Skeletal muscle satellite cell (primary cell): ENCODE measurements at regions not wholly inside any gene's neighbourhood (a gene's known extent, or its start where the extent isn't known, plus 50 kb on each side); places are given as distances from the start of the nearest gene placed in this dataset.
"Not testable (repeated sequence)": the region's sequence is repeated elsewhere in the genome, so short reads cannot be mapped to it uniquely, and the experiment has no call there.

Source experiments
- H3K27me3 ChIP-seq: 2 replicates; pipeline ENCODE4 v1.7.0; 2013; ENCODE audit warnings: low read length; ENCODE audit not compliant: control insufficient read depth, insufficient read depth
- H3K36me3 ChIP-seq: 2 replicates; pipeline ENCODE4 v1.7.0; 2013; ENCODE audit warnings: mild to moderate bottlenecking, control low read depth, low read length; ENCODE audit not compliant: insufficient read depth
- H3K4me1 ChIP-seq: 2 replicates; pipeline ENCODE4 v1.7.0; 2013; ENCODE audit warnings: low read length; ENCODE audit not compliant: control insufficient read depth, insufficient read depth
- H3K4me2 ChIP-seq: 2 replicates; pipeline ENCODE4 v1.7.0; 2013; ENCODE audit warnings: mild to moderate bottlenecking, low read length
- H3K4me3 ChIP-seq: 2 replicates; pipeline ENCODE4 v1.7.0; 2013; ENCODE audit warnings: low read length
- H3K9ac ChIP-seq: 2 replicates; pipeline ENCODE4 v1.7.0; 2013; ENCODE audit warnings: mild to moderate bottlenecking, low read depth, low read length, moderate library complexity
- H3K9me3 ChIP-seq: replicated peaks from 2 replicates; pipeline ENCODE4 v1.7.0; 2013; ENCODE audit warnings: mild to moderate bottlenecking, control low read depth, low read length

GRCh38 chr7:54940748-54941147, 78.1 kb upstream of the EGFR start:
- Histone ChIP-seq H3K9ac (no peak overlapping the region), H3K9me3 (no peaks in the 10 kb centered on the region), H3K4me1 (peaks cover 10% of the 10 kb centered on the region), H3K4me2 (no peak overlapping the region), H3K36me3 (no peaks in the 10 kb centered on the region), H3K27me3 (no peaks in the 10 kb centered on the region), H3K4me3 (no peak overlapping the region)

GRCh38 chr7:54944179-54944578, 74.6 kb upstream of the EGFR start:
- no peaks in the 10 kb centered on the region for H3K27me3 ChIP-seq
- no peak overlapping the region for H3K9ac ChIP-seq
- H3K9me3 ChIP-seq, result no peaks in the 10 kb centered on the region
- no peaks in the 10 kb centered on the region for H3K36me3 ChIP-seq
- no peak overlapping the region for H3K4me3 ChIP-seq
- peak overlapping the region; percentile 38 for H3K4me2 ChIP-seq
- peaks cover 10% of the 10 kb centered on the region for H3K4me1 ChIP-seq

GRCh38 chr7:54946271-54946670, 72.5 kb upstream of the EGFR start:
- Histone ChIP-seq H3K4me1 (peaks cover 10% of the 10 kb centered on the region), H3K27me3 (no peaks in the 10 kb centered on the region), H3K9ac (no peak overlapping the region), H3K9me3 (no peaks in the 10 kb centered on the region), H3K4me3 (no peak overlapping the region), H3K36me3 (no peaks in the 10 kb centered on the region), H3K4me2 (no peak overlapping the region)

GRCh38 chr7:54946764-54947163, 72.1 kb upstream of the EGFR start:
- Histone ChIP-seq H3K4me3 (no peak overlapping the region), H3K4me1 (peaks cover 10% of the 10 kb centered on the region), H3K9me3 (no peaks in the 10 kb centered on the region), H3K36me3 (no peaks in the 10 kb centered on the region), H3K4me2 (no peak overlapping the region), H3K27me3 (no peaks in the 10 kb centered on the region), H3K9ac (no peak overlapping the region)

- H3K27me3 ChIP-seq, result no peaks in the 10 kb centered on the region
- peaks cover 10% of the 10 kb centered on the region for H3K4me1 ChIP-seq
- no peak overlapping the region for H3K9ac ChIP-seq
- H3K4me3 ChIP-seq, result no peak overlapping the region
- H3K36me3 ChIP-seq, result no peaks in the 10 kb centered on the region
- no peak overlapping the region for H3K4me2 ChIP-seq
- no peaks in the 10 kb centered on the region for H3K9me3 ChIP-seq
These were observed 71.6 kb upstream of the EGFR start for GRCh38 chr7:54947266-54947665.

GRCh38 chr7:54949514-54949913, 69.3 kb upstream of the EGFR start:
- H3K4me1 ChIP-seq, H3K36me3 ChIP-seq, H3K9me3 ChIP-seq: not testable (repeated sequence)

GRCh38 chr7:54955296-54955695, 63.5 kb upstream of the EGFR start:
- Histone ChIP-seq H3K9ac (no peak overlapping the region), H3K4me2 (no peak overlapping the region)

More at GRCh38 chr7:54949514-54949913, 69.3 kb upstream of the EGFR start:
- not testable (repeated sequence) for H3K4me2 ChIP-seq, H3K27me3 ChIP-seq, H3K9ac ChIP-seq, H3K4me3 ChIP-seq

GRCh38 chr7:54955696-54956420, 63.0 kb upstream of the EGFR start:
- H3K4me3 ChIP-seq, result no peak overlapping the region
- no peaks in the 10 kb centered on the region for H3K9me3 ChIP-seq
- H3K4me2 ChIP-seq, result no peak overlapping the region
- no peaks in the 10 kb centered on the region for H3K27me3 ChIP-seq
- H3K36me3 ChIP-seq, result no peaks in the 10 kb centered on the region
- peaks cover 8% of the 10 kb centered on the region for H3K4me1 ChIP-seq
- no peak overlapping the region for H3K9ac ChIP-seq

More at GRCh38 chr7:54955296-54955695, 63.5 kb upstream of the EGFR start:
- Histone ChIP-seq H3K4me1 (peaks cover 5% of the 10 kb centered on the region), H3K4me3 (no peak overlapping the region), H3K36me3 (no peaks in the 10 kb centered on the region), H3K9me3 (no peaks in the 10 kb centered on the region), H3K27me3 (no peaks in the 10 kb centered on the region)

GRCh38 chr7:54956865-54957264, 62.0 kb upstream of the EGFR start:
- H3K27me3 ChIP-seq, result no peaks in the 10 kb centered on the region
- H3K9ac ChIP-seq, result no peak overlapping the region
- H3K4me1 ChIP-seq, result peaks cover 14% of the 10 kb centered on the region
- H3K36me3 ChIP-seq, result no peaks in the 10 kb centered on the region
- H3K4me2 ChIP-seq, result no peak overlapping the region
- no peaks in the 10 kb centered on the region for H3K9me3 ChIP-seq
- H3K4me3 ChIP-seq, result no peak overlapping the region

GRCh38 chr7:54960517-54960916, 58.3 kb upstream of the EGFR start:
- Histone ChIP-seq H3K4me2 (no peak overlapping the region), H3K27me3 (no peaks in the 10 kb centered on the region), H3K9me3 (no peaks in the 10 kb centered on the region), H3K4me3 (no peak overlapping the region), H3K36me3 (no peaks in the 10 kb centered on the region), H3K9ac (no peak overlapping the region), H3K4me1 (peaks cover 17% of the 10 kb centered on the region)

- H3K4me3 ChIP-seq, result no peak overlapping the region
- no peak overlapping the region for H3K4me2 ChIP-seq
- no peak overlapping the region for H3K9ac ChIP-seq
- H3K9me3 ChIP-seq, result no peaks in the 10 kb centered on the region
- no peaks in the 10 kb centered on the region for H3K36me3 ChIP-seq
- H3K4me1 ChIP-seq, result peaks cover 12% of the 10 kb centered on the region
- H3K27me3 ChIP-seq, result no peaks in the 10 kb centered on the region
These were observed 57.4 kb upstream of the EGFR start for GRCh38 chr7:54961391-54961790.

- H3K4me3 ChIP-seq, result no peak overlapping the region
- no peak overlapping the region for H3K4me2 ChIP-seq
- peaks cover 12% of the 10 kb centered on the region for H3K4me1 ChIP-seq
- no peak overlapping the region for H3K9ac ChIP-seq
- no peaks in the 10 kb centered on the region for H3K36me3 ChIP-seq
- no peaks in the 10 kb centered on the region for H3K9me3 ChIP-seq
- H3K27me3 ChIP-seq, result no peaks in the 10 kb centered on the region
These were observed 55.7 kb upstream of the EGFR start for GRCh38 chr7:54963155-54963554.
